Caco-2 (cell line): ENCODE measurements at regions not wholly inside any gene's neighbourhood (a gene's known extent, or its start where the extent isn't known, plus 50 kb on each side); places are given as distances from the start of the nearest gene placed in this dataset.

Source experiments
- BruUV-seq: library from RNA; stranded (reverse); fragments of 400-500 nt; replicated peaks from 2 replicates; lab custom pipeline; 2021; lab: Mats Ljungman, UMichigan
- CTCF ChIA-PET: fragments of 300-600 bp; sonication (Branson Sonifier 250); formaldehyde crosslinking; loops from one replicate; lab custom pipeline; 2022; ENCODE audit warnings: antibody characterized with exemption; lab: Charles Lee
- POLR2A ChIA-PET: fragments of 300-600 bp; sonication (Branson Sonifier 250); formaldehyde crosslinking; loops from one replicate; lab custom pipeline; 2022; ENCODE audit warnings: antibody characterized with exemption; lab: Charles Lee
- DNase-seq, 2 experiments: peaks; one replicate each; pipeline versions ENCODE4 v3.0.0 to v3.0.0-alpha.2; 2020 to 2022
- H3K27me3 ChIP-seq: replicated peaks from 2 replicates; pipeline ENCODE4 v1.6.0; 2011; ENCODE audit warnings: low read length; ENCODE audit not compliant: control insufficient read depth, insufficient read depth
- H3K36me3 ChIP-seq: 2 replicates; pipeline ENCODE4 v1.5.1; 2011; ENCODE audit warnings: low read length; ENCODE audit not compliant: control insufficient read depth, insufficient read depth
- H3K4me1 ChIP-seq: fragments of 250-450 bp; sonication (Bioruptor Pico); 2 replicates; pipeline ENCODE4 v1.5.1; 2020; ENCODE audit warnings: mild to moderate bottlenecking
- H3K4me3 ChIP-seq: 2 replicates; pipeline ENCODE4 v1.5.1; 2011; ENCODE audit warnings: low read depth, mild to moderate bottlenecking, control low read depth, low read length
- H3K9me3 ChIP-seq: fragments of 250-450 bp; sonication (Bioruptor Pico); 2 replicates; pipeline ENCODE4 v1.5.1; 2020; ENCODE audit warnings: mild to moderate bottlenecking, moderate library complexity
- H3K27ac Mint-ChIP-seq: one replicate; pipeline ENCODE4 v1.8.0; 2022; ENCODE audit warnings: mixed read lengths; ENCODE audit not compliant: unreplicated experiment
- H3K27me3 Mint-ChIP-seq: one replicate; pipeline ENCODE4 v1.8.0; 2022; ENCODE audit warnings: mixed read lengths; ENCODE audit not compliant: insufficient read depth, unreplicated experiment
- H3K36me3 Mint-ChIP-seq: one replicate; pipeline ENCODE4 v1.8.0; 2022; ENCODE audit warnings: mild to moderate bottlenecking, mixed read lengths; ENCODE audit not compliant: insufficient read depth, unreplicated experiment
- H3K4me1 Mint-ChIP-seq: one replicate; pipeline ENCODE4 v1.8.0; 2022; ENCODE audit warnings: low read depth, mixed read lengths; ENCODE audit not compliant: unreplicated experiment
- H3K4me3 Mint-ChIP-seq: one replicate; pipeline ENCODE4 v1.8.0; 2022; ENCODE audit warnings: mild to moderate bottlenecking, moderate library complexity, mixed read lengths; ENCODE audit not compliant: unreplicated experiment
- H3K9me3 Mint-ChIP-seq: one replicate; pipeline ENCODE4 v1.8.0; 2022; ENCODE audit warnings: mixed read lengths; ENCODE audit not compliant: unreplicated experiment
- intact Hi-C: fragments of 100-400 bp; cut with micrococcal nuclease; formaldehyde crosslinking; loops from one replicate; pipeline ENCODE4 v1.10.0; 2022; ENCODE audit not compliant: unreplicated experiment
- TF ChIP-seq, protein P1 (sequence below), 2 experiments: fragments of 200-600 bp in 1 of 2; IDR thresholded peaks; 1 replicate in 1 of 2; 2 replicates in 1 of 2; pipeline versions ENCODE4 v1.5.1 to v1.8.0; 2011 to 2022; ENCODE audit warnings: antibody characterized with exemption in 1 of 2, control low read depth in 1 of 2, inconsistent platforms in 1 of 2, low read depth in 1 of 2, low read length in 1 of 2, mild to moderate bottlenecking in 1 of 2, moderate library complexity in 1 of 2; ENCODE audit not compliant: insufficient read depth in 1 of 2, severe bottlenecking in 1 of 2, unreplicated experiment in 1 of 2

DNA sequence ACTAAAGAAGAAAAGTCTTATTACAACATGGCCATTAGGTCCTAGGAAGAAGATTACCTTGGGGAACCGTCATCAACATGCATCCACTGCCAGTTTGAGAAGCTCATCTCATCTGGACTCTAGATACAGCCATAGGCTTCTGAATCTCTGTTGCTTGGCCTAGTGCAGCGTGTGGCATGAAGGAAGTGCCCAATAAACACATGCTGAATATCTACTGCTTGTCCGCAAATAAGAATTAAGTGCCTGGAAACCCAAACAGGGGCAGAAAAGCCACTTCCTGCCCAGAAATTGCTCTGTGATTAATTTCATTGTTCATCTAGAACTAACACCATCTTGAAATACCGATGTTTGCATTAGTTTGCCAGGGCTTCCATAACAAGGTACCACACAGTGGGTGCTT is 241.1 kb upstream of the KLF3 start:
- Histone ChIP-seq H3K4me1 (peaks cover 22% of the 10 kb centered on the region), H3K4me3 (no peak overlapping the region), H3K27me3 (no peaks in the 10 kb centered on the region), H3K9me3 (peaks cover 5% of the 10 kb centered on the region; the same call in 1 of the 2 replicates), H3K36me3 (no peaks in the 10 kb centered on the region; the same call in 1 of the 2 replicates)
- Mint-ChIP-seq H3K27ac (no peak overlapping the region), H3K9me3 (peaks cover 37% of the 10 kb centered on the region), H3K36me3 (no peaks in the 10 kb centered on the region), H3K27me3 (no peaks in the 10 kb centered on the region), H3K4me3 (no peak overlapping the region), H3K4me1 (peaks cover 16% of the 10 kb centered on the region)
- BruUV-seq = no TSS peak
- ChIA-PET POLR2A (no interaction called here), CTCF (no interaction called here)
- no peak for DNase-seq
- intact Hi-C loops = no loop called here
- TF ChIP-seq, protein P1, sequence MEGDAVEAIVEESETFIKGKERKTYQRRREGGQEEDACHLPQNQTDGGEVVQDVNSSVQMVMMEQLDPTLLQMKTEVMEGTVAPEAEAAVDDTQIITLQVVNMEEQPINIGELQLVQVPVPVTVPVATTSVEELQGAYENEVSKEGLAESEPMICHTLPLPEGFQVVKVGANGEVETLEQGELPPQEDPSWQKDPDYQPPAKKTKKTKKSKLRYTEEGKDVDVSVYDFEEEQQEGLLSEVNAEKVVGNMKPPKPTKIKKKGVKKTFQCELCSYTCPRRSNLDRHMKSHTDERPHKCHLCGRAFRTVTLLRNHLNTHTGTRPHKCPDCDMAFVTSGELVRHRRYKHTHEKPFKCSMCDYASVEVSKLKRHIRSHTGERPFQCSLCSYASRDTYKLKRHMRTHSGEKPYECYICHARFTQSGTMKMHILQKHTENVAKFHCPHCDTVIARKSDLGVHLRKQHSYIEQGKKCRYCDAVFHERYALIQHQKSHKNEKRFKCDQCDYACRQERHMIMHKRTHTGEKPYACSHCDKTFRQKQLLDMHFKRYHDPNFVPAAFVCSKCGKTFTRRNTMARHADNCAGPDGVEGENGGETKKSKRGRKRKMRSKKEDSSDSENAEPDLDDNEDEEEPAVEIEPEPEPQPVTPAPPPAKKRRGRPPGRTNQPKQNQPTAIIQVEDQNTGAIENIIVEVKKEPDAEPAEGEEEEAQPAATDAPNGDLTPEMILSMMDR (IDR thresholded peaks at IDR 0.05; ENCODE audit: insufficient read depth in 1 of 2, low read depth in 1 of 2, low read length in 1 of 2, severe bottlenecking in 1 of 2, unreplicated experiment in 1 of 2) = no peak

DNA sequence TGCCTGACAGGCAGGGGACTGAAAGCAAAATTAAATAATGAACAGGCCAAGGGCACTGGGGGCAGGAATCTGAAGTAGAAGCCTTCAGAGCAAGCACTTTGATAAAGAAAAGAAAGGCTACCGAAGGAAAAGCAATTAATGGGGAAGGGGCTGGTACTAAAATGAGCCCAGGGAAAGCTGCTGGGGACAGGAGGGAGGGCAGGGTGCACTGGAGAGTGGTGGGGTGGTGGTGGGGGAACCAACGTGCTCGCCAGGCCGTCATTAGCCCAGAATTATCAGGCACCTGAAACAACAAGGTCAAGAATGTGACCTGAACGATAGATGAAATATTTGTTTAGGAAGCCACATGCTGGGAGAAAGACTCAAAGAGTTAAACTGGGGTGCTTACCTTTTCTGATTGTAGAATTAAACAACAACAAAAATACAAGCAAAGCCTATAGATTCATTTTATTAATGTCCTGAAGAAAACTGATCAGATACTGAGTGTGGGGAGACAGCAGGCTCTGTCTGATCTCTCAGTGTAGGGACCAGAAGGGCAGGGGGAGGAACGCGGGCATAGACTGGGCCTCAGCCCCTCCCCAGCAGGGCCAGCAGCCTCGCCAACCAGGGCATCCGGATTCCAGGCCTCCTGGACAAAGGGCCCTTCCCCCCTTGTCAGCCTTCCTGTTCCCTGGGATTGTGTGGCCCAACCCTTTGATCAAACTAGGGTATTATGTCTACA is 239.7 kb upstream of the KLF3 start:
- peak overlapping the region; percentile 79 for H3K27ac Mint-ChIP-seq
- POLR2A ChIA-PET = interaction anchor here (0.6 kb wide), 1 partner anchor 31 kb away, joined by 7 read pairs; no protein-coding TSS in a partner anchor
- TF ChIP-seq, protein P1 (IDR thresholded peaks at IDR 0.05; ENCODE audit: insufficient read depth in 1 of 2, low read depth in 1 of 2, low read length in 1 of 2, severe bottlenecking in 1 of 2, unreplicated experiment in 1 of 2) = no peak

DNA sequence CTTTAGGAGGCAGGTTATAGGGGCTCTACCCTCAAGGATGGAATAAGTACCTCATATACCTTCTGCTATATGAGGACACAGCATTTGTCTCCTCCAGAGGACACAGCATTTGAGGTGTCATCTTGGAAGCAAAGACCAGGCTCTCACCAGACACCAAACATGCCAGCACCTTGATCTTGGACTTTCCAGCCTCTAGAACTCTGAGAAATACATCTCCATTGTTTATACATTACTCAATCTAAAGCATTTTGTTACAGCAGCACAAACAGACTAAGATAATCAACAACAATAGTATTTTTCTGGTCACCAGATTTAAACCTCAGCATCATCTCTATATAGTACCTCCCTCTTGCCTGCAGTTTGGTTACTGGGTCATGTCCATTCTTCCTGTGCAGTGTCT is 237.5 kb upstream of the KLF3 start:
- Histone ChIP-seq H3K4me1 (peaks cover 22% of the 10 kb centered on the region), H3K36me3 (no peaks in the 10 kb centered on the region; the same call in 1 of the 2 replicates), H3K9me3 (no peaks in the 10 kb centered on the region), H3K27me3 (no peaks in the 10 kb centered on the region), H3K4me3 (no peak overlapping the region)
- ChIA-PET POLR2A (no interaction called here), CTCF (no interaction called here)
- Mint-ChIP-seq H3K4me1 (peaks cover 22% of the 10 kb centered on the region), H3K36me3 (no peaks in the 10 kb centered on the region), H3K4me3 (no peak overlapping the region), H3K27me3 (no peaks in the 10 kb centered on the region), H3K27ac (no peak overlapping the region), H3K9me3 (peaks cover 15% of the 10 kb centered on the region)
- BruUV-seq = no TSS peak
- DNase-seq = no peak
- intact Hi-C loops = no loop called here
- TF ChIP-seq, protein P1 (IDR thresholded peaks at IDR 0.05; ENCODE audit: insufficient read depth in 1 of 2, low read depth in 1 of 2, low read length in 1 of 2, severe bottlenecking in 1 of 2, unreplicated experiment in 1 of 2) = no peak

More for the DNA sequence above, 239.7 kb upstream of the KLF3 start:
- Mint-ChIP-seq H3K36me3 (no peaks in the 10 kb centered on the region), H3K27me3 (no peaks in the 10 kb centered on the region), H3K9me3 (peaks cover 28% of the 10 kb centered on the region), H3K4me1 (peaks cover 22% of the 10 kb centered on the region), H3K4me3 (peak overlapping the region; percentile 52)
- BruUV-seq = no TSS peak
- Histone ChIP-seq H3K36me3 (no peaks in the 10 kb centered on the region; the same call in 1 of the 2 replicates), H3K9me3 (peaks cover 5% of the 10 kb centered on the region; the same call in 1 of the 2 replicates), H3K4me1 (peaks cover 22% of the 10 kb centered on the region), H3K27me3 (no peaks in the 10 kb centered on the region), H3K4me3 (no peak overlapping the region)
- CTCF ChIA-PET = no interaction called here
- DNase-seq = peak; percentile 67 to 84
- intact Hi-C loops = loop anchor here (1.0 kb wide), 1 partner anchor 149 kb away; no protein-coding TSS in a partner anchor
